ENCODE measurements at regions not wholly inside any gene's neighbourhood (a gene's known extent, or its start where the extent isn't known, plus 50 kb on each side); places are given as distances from the start of the nearest gene placed in this dataset.

DNA sequence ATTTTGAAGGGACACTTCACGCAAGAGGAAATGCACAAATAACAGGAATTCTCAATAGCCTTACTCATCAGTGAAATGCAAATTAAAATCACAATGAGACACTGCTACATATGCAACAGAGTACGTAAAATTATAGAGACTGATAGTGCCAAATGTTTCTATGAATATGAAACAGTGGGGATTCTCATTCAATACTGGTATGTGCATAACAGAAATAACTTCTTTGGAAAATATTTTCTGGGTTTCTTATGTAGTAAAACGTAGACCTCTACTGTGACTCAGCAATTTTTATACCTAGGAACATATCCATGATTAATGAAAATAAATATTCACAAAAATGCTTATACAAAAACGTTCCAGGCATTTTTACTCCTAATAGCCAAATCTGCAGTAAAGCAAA is 1625.2 kb downstream of the MAT2B start:
- TF ChIP-seq, protein P1, sequence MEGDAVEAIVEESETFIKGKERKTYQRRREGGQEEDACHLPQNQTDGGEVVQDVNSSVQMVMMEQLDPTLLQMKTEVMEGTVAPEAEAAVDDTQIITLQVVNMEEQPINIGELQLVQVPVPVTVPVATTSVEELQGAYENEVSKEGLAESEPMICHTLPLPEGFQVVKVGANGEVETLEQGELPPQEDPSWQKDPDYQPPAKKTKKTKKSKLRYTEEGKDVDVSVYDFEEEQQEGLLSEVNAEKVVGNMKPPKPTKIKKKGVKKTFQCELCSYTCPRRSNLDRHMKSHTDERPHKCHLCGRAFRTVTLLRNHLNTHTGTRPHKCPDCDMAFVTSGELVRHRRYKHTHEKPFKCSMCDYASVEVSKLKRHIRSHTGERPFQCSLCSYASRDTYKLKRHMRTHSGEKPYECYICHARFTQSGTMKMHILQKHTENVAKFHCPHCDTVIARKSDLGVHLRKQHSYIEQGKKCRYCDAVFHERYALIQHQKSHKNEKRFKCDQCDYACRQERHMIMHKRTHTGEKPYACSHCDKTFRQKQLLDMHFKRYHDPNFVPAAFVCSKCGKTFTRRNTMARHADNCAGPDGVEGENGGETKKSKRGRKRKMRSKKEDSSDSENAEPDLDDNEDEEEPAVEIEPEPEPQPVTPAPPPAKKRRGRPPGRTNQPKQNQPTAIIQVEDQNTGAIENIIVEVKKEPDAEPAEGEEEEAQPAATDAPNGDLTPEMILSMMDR (IDR thresholded peaks at IDR 0.05) = no peak
- no peak for TF ChIP-seq EZH2 (IDR thresholded peaks at IDR 0.05; ENCODE audit: borderline replicate concordance, insufficient read depth, low read depth, low read length, poor library complexity, severe bottlenecking)
